ENCODE measurements at regions not wholly inside any gene's neighbourhood (a gene's known extent, or its start where the extent isn't known, plus 50 kb on each side); places are given as distances from the start of the nearest gene placed in this dataset.
"Not testable (repeated sequence)": the region's sequence is repeated elsewhere in the genome, so short reads cannot be mapped to it uniquely, and the experiment has no call there.

- peak overlapping the region in 1 of 8 donors; percentile 80 for H3K27ac Mint-ChIP-seq
- no peak overlapping the region for H3K27ac ChIP-seq (ENCODE audit: low read depth, low read length)
- H3K4me3 Mint-ChIP-seq = no peak overlapping the region
- no peaks in the 10 kb centered on the region for H3K9me3 ChIP-seq (ENCODE audit: low read length)
- no peak overlapping the region for H3K4me3 ChIP-seq (ENCODE audit: low read length)
- no peak for DNase-seq
- H3K4me1 Mint-ChIP-seq = peaks cover 6 to 7% (median 7%) of the 10 kb centered on the region in 3 donors
- H3K36me3 ChIP-seq (ENCODE audit: insufficient read depth, low read length) = no peaks in the 10 kb centered on the region
- H3K27me3 Mint-ChIP-seq = peaks cover 0 to 15% of the 10 kb centered on the region in 2 donors
- ChIA-PET POLR2A (no interaction called here), CTCF (no interaction called here)
- H3K36me3 Mint-ChIP-seq = no peaks in the 10 kb centered on the region
- no peaks in the 10 kb centered on the region for H3K4me1 ChIP-seq (ENCODE audit: insufficient read depth, low read length)
- H3K9me3 Mint-ChIP-seq = peaks cover 0 to 10% (median 0%) of the 10 kb centered on the region in 5 donors
- H3K27me3 ChIP-seq (ENCODE audit: insufficient read depth, low read length, poor library complexity, severe bottlenecking) = no peaks in the 10 kb centered on the region
Measured at GRCh38 chrX:960821-961220, 251.6 kb downstream of the CRLF2 start.

- H3K9me3 ChIP-seq (ENCODE audit: low read length) = no peaks in the 10 kb centered on the region
- Mint-ChIP-seq H3K27ac (no peak overlapping the region), H3K4me1 (peaks cover 2 to 3% (median 2%) of the 10 kb centered on the region in 3 donors), H3K27me3 (peaks cover 0 to 11% of the 10 kb centered on the region in 2 donors), H3K36me3 (no peaks in the 10 kb centered on the region), H3K4me3 (no peak overlapping the region), H3K9me3 (peaks cover 0 to 10% (median 0%) of the 10 kb centered on the region in 5 donors)
- H3K36me3 ChIP-seq (ENCODE audit: insufficient read depth, low read length) = no peaks in the 10 kb centered on the region
- H3K27me3 ChIP-seq (ENCODE audit: insufficient read depth, low read length, poor library complexity, severe bottlenecking) = no peaks in the 10 kb centered on the region
- no peaks in the 10 kb centered on the region for H3K4me1 ChIP-seq (ENCODE audit: insufficient read depth, low read length)
- no peak for DNase-seq
- H3K27ac ChIP-seq (ENCODE audit: low read depth, low read length) = no peak overlapping the region
- POLR2A ChIA-PET = no interaction called here
- CTCF ChIA-PET = no interaction called here
- H3K4me3 ChIP-seq (ENCODE audit: low read length) = no peak overlapping the region
Measured at GRCh38 chrX:959595-959994, 252.9 kb downstream of the CRLF2 start.

- H3K4me3 ChIP-seq (ENCODE audit: low read length); H3K9me3 ChIP-seq (ENCODE audit: low read length); H3K36me3 ChIP-seq (ENCODE audit: insufficient read depth, low read length); H3K9me3 Mint-ChIP-seq; H3K27me3 ChIP-seq (ENCODE audit: insufficient read depth, low read length, poor library complexity, severe bottlenecking); POLR2A ChIA-PET; H3K36me3 Mint-ChIP-seq; H3K4me1 Mint-ChIP-seq; H3K4me1 ChIP-seq (ENCODE audit: insufficient read depth, low read length); H3K27ac Mint-ChIP-seq; DNase-seq; H3K27ac ChIP-seq (ENCODE audit: low read depth, low read length); H3K4me3 Mint-ChIP-seq; CTCF ChIA-PET; H3K27me3 Mint-ChIP-seq: not testable (repeated sequence)
Measured at GRCh38 chrX:955168-955781, 257.2 kb downstream of the CRLF2 start.

- no peaks in the 10 kb centered on the region for H3K4me1 Mint-ChIP-seq
- Histone ChIP-seq H3K27me3 (ENCODE audit: insufficient read depth, low read length, poor library complexity, severe bottlenecking) (no peaks in the 10 kb centered on the region), H3K36me3 (ENCODE audit: insufficient read depth, low read length) (no peaks in the 10 kb centered on the region), H3K9me3 (ENCODE audit: low read length) (no peaks in the 10 kb centered on the region), H3K4me1 (ENCODE audit: insufficient read depth, low read length) (no peaks in the 10 kb centered on the region), H3K4me3 (ENCODE audit: low read length) (no peak overlapping the region), H3K27ac (ENCODE audit: low read depth, low read length) (no peak overlapping the region)
- ChIA-PET POLR2A (no interaction called here), CTCF (no interaction called here)
- peaks cover 0 to 9% (median 0%) of the 10 kb centered on the region in 5 donors for H3K9me3 Mint-ChIP-seq
- no peak overlapping the region for H3K4me3 Mint-ChIP-seq
- DNase-seq = no peak
- H3K27ac Mint-ChIP-seq = no peak overlapping the region
- H3K27me3 Mint-ChIP-seq = peaks cover 0 to 4% of the 10 kb centered on the region in 2 donors
- no peaks in the 10 kb centered on the region for H3K36me3 Mint-ChIP-seq
Measured at GRCh38 chrX:953879-954482, 258.5 kb downstream of the CRLF2 start.

GRCh38 chrX:952816-953215 lies 259.6 kb downstream of the CRLF2 start:
- Mint-ChIP-seq H3K4me3 (no peak overlapping the region), H3K36me3 (no peaks in the 10 kb centered on the region), H3K9me3 (peaks cover 0 to 5% (median 2%) of the 10 kb centered on the region in 5 donors), H3K27ac (no peak overlapping the region), H3K27me3 (no peaks in the 10 kb centered on the region), H3K4me1 (no peaks in the 10 kb centered on the region)
- Histone ChIP-seq H3K36me3 (ENCODE audit: insufficient read depth, low read length) (no peaks in the 10 kb centered on the region), H3K27me3 (ENCODE audit: insufficient read depth, low read length, poor library complexity, severe bottlenecking) (no peaks in the 10 kb centered on the region), H3K9me3 (ENCODE audit: low read length) (no peaks in the 10 kb centered on the region), H3K4me1 (ENCODE audit: insufficient read depth, low read length) (no peaks in the 10 kb centered on the region), H3K4me3 (ENCODE audit: low read length) (no peak overlapping the region), H3K27ac (ENCODE audit: low read depth, low read length) (no peak overlapping the region)
- DNase-seq = no peak
- ChIA-PET CTCF (no interaction called here), POLR2A (no interaction called here)

- H3K27ac Mint-ChIP-seq; H3K36me3 ChIP-seq (ENCODE audit: insufficient read depth, low read length); H3K9me3 ChIP-seq (ENCODE audit: low read length); H3K4me3 Mint-ChIP-seq; H3K36me3 Mint-ChIP-seq; H3K9me3 Mint-ChIP-seq; H3K4me1 Mint-ChIP-seq; POLR2A ChIA-PET; H3K4me1 ChIP-seq (ENCODE audit: insufficient read depth, low read length); CTCF ChIA-PET; DNase-seq; H3K27me3 Mint-ChIP-seq; H3K27me3 ChIP-seq (ENCODE audit: insufficient read depth, low read length, poor library complexity, severe bottlenecking); H3K4me3 ChIP-seq (ENCODE audit: low read length); H3K27ac ChIP-seq (ENCODE audit: low read depth, low read length): not testable (repeated sequence)
Measured at GRCh38 chrX:947262-947661, 265.2 kb downstream of the CRLF2 start.

- no peaks in the 10 kb centered on the region for H3K4me1 Mint-ChIP-seq
- Histone ChIP-seq H3K36me3 (ENCODE audit: insufficient read depth, low read length) (no peaks in the 10 kb centered on the region), H3K9me3 (ENCODE audit: low read length) (no peaks in the 10 kb centered on the region), H3K27ac (ENCODE audit: low read depth, low read length) (no peak overlapping the region), H3K27me3 (ENCODE audit: insufficient read depth, low read length, poor library complexity, severe bottlenecking) (no peaks in the 10 kb centered on the region), H3K4me3 (ENCODE audit: low read length) (no peak overlapping the region), H3K4me1 (ENCODE audit: insufficient read depth, low read length) (no peaks in the 10 kb centered on the region)
- H3K27me3 Mint-ChIP-seq = peaks cover 0 to 6% of the 10 kb centered on the region in 2 donors
- ChIA-PET CTCF (no interaction called here), POLR2A (no interaction called here)
- H3K36me3 Mint-ChIP-seq = no peaks in the 10 kb centered on the region
- DNase-seq = no peak
- H3K4me3 Mint-ChIP-seq = no peak overlapping the region
- H3K27ac Mint-ChIP-seq = no peak overlapping the region
- peaks cover 0 to 6% (median 3%) of the 10 kb centered on the region in 5 donors for H3K9me3 Mint-ChIP-seq
Measured at GRCh38 chrX:943035-943434, 269.4 kb downstream of the CRLF2 start.

- no peak for DNase-seq
- ChIA-PET CTCF (no interaction called here), POLR2A (no interaction called here)
- Histone ChIP-seq H3K9me3 (ENCODE audit: low read length) (no peaks in the 10 kb centered on the region), H3K4me3 (ENCODE audit: low read length) (no peak overlapping the region), H3K27ac (ENCODE audit: low read depth, low read length) (no peak overlapping the region), H3K36me3 (ENCODE audit: insufficient read depth, low read length) (no peaks in the 10 kb centered on the region), H3K4me1 (ENCODE audit: insufficient read depth, low read length) (no peaks in the 10 kb centered on the region), H3K27me3 (ENCODE audit: insufficient read depth, low read length, poor library complexity, severe bottlenecking) (no peaks in the 10 kb centered on the region)
- H3K27me3 Mint-ChIP-seq = peaks cover 0 to 6% of the 10 kb centered on the region in 2 donors
- H3K4me3 Mint-ChIP-seq = no peak overlapping the region
- H3K27ac Mint-ChIP-seq = no peak overlapping the region
- H3K9me3 Mint-ChIP-seq = peaks cover 0 to 6% (median 0%) of the 10 kb centered on the region in 5 donors
- no peaks in the 10 kb centered on the region for H3K4me1 Mint-ChIP-seq
- H3K36me3 Mint-ChIP-seq = no peaks in the 10 kb centered on the region
Measured at GRCh38 chrX:940691-941090, 271.8 kb downstream of the CRLF2 start.
